ELR (cell line): ENCODE measurements at regions not wholly inside any gene's neighbourhood (a gene's known extent, or its start where the extent isn't known, plus 50 kb on each side); places are given as distances from the start of the nearest gene placed in this dataset.
"Not testable (repeated sequence)": the region's sequence is repeated elsewhere in the genome, so short reads cannot be mapped to it uniquely, and the experiment has no call there.

Source experiments
- DNase-seq: peaks from one replicate; pipeline ENCODE4 v3.0.0-alpha.2; 2015; ENCODE audit warnings: low read depth

GRCh38 chr2:64879745-64880144, 109.5 kb upstream of the SLC1A4 start:
- no peak for DNase-seq

- DNase-seq = no peak
Observed at GRCh38 chr2:64880193-64880951, 108.8 kb upstream of the SLC1A4 start.

DNA sequence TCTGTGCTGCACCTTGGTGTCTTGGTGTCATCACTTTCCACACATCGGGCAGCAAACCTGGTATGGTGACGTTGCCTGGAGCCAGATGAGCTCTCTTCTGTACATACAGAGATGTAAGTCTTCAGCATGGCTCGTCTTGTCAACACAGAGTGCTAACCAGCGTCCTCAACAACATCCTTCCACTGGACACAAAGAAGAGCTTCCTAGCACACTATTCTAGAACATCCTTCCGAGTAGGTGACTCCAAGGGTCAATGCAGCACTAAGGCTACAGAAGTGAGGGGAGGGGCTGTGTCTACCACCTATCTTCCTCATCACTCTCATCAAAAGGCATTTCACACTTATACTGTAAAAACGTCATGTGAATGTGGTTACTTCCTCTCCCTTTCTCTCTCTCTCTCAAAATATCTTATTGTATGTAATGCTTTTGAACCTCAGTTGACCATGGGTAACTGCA, 108.1 kb upstream of the SLC1A4 start:
- no peak for DNase-seq

DNA sequence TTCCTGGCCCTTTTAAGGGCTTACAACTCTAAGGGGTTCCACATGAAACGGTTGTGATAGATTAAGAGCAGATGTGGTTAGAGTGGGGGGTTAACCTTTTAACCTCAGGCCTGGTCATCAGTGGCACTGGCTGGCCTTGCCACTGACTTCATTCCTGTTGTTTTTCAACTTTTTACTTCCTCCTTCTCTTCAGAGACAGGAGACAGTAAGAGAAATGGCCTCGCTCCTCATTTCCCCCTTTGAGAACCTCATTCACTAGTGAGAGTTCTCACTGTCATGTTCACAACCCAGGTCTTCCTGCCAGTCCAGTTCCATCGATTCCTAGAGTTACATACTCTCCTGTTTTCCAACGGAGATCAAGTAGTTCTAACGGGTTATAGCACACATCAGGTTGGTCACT, 101.6 kb upstream of the SLC1A4 start:
- no peak for DNase-seq

DNA sequence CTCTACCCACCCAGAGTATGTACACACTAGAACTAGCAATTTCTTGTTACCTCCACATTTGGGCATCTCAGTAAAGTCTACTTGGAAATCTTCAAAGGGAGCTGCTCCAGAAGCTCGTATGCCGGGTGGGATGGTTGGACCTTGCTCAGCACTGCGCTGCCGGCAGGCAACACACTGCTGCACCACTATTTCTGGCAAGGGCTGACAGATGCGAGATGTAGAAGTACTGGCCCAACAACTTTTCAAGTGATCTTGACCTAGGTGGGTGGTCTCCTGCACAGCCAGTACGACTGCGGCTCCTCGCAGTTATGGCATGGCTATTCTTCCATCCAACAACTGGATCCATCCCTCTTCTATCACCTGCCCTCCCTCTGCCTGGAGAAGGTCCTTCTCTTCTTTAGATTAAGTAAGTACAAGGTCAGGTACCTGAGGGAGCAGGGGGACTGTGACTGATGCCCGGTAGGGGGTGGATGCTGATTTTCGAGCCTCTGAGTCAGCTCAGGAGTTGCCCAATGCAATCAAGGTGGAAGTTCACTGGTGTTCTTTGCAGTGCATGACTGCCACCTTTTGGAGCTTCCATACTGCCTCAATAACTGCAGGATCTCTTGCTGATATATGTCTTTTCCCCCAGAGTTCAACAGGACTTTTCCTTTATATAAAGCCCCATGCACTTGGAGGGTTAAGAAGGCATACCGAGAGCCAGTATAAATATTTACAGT, 100.4 kb upstream of the SLC1A4 start:
- DNase-seq = peak; percentile 71

DNA sequence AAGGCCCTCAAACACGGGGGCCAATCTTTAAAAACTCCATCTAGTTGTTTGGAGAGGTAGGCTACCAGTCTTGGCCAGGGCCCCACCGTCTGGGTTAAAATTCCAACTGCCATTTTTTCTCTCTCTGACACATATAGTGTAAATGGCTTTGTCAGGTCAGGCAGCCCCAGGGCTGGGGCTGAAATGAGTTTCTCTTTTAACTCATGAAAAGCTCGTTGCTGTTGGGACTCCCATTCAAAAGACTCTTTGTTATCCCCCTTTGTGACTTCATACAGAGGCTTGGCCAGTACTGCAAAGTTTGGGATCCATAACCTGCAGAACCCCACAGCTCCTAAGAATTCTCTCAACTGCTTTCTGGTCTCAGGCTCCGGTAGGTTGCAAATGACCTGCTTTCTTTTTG, 99.4 kb upstream of the SLC1A4 start:
- no peak for DNase-seq

GRCh38 chr2:64896572-64896971, 92.6 kb upstream of the SLC1A4 start:
- DNase-seq = not testable (repeated sequence)

GRCh38 chr2:64899081-64899865, 89.9 kb upstream of the SLC1A4 start:
- no peak for DNase-seq

DNA sequence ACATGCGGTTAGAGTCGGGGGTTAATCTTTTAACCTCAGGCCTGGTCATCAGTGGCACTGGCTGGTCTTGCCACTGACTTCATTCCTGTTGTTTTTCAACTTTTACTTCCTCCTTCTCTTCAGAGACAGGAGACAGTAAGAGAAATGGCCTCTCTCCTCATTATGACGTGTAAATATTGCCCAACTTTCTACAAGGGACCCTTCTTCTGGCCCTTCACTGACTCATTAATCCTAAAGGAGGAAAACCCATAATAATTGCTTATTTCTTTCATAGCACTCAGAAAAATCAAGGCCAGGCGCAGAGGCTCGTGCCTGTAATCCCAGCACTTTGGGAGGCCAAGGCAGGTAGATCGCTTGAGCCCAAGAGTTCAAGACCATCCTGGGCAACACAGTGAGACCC, 89.3 kb upstream of the SLC1A4 start:
- not testable (repeated sequence) for DNase-seq

DNA sequence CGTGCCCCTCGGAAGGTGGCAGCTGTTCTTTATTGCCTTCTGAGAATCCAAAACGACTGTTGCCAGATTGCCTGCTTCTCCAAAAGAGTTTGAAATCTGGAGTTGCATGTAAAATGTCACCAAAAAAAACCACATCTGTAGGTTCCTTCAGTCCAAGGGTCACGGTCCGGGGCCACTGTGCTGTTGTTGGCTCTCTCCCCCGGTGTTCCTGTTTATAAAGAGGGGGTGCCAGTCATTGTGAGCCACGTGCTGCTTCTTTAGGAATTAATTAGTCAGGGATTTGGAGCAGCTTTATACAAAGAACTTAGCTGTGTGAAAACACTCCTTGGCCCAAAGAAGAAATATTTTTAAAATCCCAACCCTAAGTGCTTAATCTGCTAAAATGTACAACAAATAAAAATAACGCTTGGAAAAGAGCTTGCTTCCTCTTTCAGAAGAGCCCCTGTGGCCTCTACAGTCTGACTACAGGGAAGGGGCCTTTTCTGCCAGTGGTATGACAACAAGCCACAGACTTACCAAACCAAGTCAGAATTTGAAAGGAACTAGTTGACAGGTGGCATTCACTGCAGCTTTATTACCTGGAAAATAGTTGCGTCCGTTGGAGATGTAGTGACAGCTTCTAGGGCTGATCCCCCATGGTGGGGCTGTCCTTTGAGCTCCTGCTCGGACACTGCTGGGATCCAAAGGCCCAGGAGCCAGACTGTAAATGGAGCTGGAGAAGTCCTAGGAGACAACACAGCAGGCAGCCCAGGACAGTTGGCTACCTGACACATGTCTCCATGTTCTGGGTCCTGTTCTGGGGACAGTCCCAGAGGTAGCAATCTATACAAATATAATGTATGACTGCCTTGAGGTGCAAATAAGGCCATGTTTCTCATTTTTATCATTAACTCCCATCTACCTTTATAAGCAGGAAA, 84.5 kb upstream of the SLC1A4 start:
- DNase-seq = no peak

DNA sequence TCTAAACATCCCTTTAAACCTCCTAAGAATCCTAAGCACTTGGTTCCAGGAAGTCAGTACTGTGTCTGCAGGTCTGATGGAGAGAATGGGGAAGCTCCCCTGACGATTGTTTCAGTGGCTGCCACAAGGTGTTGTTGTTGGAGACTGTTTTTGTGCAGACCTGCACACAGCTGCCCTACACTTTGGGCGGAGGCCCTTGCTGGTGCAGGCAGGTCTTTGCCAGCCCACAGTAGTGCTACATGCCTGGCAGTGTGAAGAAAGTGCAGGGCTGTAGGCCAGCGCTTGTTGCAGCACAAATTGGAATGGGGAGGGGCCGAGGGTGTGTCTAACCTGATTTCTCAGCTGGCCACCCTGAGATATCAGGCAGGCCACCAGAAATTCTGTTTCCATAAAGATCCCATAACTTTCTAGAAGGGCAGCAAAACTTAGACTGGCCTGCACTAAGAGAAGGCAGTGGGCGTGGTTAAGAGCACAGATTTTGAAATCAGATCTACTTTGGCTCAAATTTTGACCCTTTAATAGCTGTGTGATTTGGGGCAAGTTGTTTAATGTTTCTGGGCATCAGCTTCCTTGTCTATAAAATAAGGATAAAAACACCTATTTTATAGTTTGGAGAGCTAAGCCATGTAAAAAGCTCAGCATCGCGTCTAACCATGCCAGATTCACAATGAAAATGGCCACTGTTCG, 83.7 kb upstream of the SLC1A4 start:
- no peak for DNase-seq

GRCh38 chr2:64906853-64907536, 82.2 kb upstream of the SLC1A4 start:
- DNase-seq = no peak

GRCh38 chr2:64908406-64908805, 80.8 kb upstream of the SLC1A4 start:
- no peak for DNase-seq

- no peak for DNase-seq
Observed at GRCh38 chr2:64910523-64910922, 78.7 kb upstream of the SLC1A4 start.

DNA sequence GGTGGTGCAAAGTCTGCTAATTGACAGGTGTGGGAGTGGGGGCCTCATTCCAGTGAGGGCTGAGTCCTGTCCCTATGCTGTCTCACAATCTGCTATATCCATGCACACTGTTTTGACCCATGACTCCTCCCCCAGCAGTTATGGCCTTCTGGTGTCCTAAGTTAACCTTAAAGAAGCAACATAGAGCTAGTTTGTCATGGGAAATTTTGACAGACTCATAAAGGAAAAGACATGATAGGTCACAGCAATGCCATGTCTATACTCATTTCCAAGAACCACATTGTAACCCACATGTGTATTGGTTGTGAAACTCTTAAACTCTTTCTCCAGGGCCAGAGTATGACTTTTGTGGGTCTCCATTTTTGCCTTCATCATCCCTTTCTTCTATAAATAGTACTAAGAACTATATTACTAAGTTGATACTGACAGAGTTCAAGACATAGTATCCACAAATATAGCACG, 78.2 kb upstream of the SLC1A4 start:
- DNase-seq = no peak

- DNase-seq = peak; percentile 6
Observed at GRCh38 chr2:64913357-64913869, 75.8 kb upstream of the SLC1A4 start.

GRCh38 chr2:64914247-64914646, 75.0 kb upstream of the SLC1A4 start:
- no peak for DNase-seq

DNA sequence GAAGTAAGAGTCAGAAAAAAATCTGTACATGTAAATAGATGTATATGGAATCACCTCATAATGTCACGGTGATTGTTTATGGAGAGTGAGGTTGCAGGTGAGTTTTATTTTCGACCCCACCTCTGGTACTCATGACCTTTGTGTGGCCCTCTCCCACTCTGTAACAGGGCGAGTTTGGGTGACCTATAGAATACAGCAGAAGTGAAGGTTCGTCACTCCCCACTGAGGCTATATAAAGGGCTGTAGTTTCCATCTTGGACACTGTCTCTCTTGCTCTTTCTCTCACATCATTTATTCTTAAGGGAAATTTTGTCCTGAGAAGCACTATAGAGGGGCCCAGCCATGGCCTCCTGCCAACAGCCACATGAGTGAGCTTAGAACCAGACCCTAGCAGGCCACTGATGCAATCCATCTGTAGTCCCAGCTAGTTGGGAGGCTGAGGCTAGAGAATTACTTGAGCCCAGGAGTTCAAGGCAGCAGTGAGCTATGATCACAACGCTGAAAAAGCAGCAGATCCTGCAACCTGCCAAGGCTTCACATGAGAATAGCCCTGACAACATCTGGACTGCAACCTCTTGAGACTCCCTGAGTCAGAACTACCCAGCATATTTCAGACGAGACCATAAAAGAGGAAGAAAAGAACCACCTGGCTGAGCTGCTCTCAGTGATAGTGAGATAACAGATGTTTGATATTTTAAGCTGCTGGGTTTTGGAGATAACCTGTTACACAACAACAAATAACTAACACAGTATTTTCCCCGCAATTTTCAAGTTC, 74.3 kb upstream of the SLC1A4 start:
- peak; percentile 3 for DNase-seq

GRCh38 chr2:64915510-64915900, 73.7 kb upstream of the SLC1A4 start:
- no peak for DNase-seq
